ENCODE measurements at regions not wholly inside any gene's neighbourhood (a gene's known extent, or its start where the extent isn't known, plus 50 kb on each side); places are given as distances from the start of the nearest gene placed in this dataset.

DNA sequence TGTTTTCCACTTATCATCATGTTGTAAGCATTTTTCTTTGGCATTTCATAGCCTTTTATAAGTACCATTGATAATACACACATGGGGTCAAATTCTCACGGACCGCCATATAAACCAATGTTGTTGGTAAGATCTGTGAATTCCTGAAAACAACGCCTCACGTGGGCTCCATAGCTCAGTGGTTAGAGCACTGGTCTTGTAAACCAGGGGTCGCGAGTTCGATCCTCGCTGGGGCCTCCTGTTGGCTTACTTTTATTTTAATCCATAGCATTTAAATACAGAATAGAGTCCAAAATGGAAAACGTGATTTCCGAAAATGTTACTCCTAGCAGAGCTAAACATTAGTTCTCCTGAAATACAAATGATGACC lies 83.1 kb downstream of the HHIPL2 start:
- no peak for TF ChIP-seq HOXD13 (CRISPR knock-in tag; IDR thresholded peaks at IDR 0.05; ENCODE audit: borderline replicate concordance)
- TF ChIP-seq, protein P1, sequence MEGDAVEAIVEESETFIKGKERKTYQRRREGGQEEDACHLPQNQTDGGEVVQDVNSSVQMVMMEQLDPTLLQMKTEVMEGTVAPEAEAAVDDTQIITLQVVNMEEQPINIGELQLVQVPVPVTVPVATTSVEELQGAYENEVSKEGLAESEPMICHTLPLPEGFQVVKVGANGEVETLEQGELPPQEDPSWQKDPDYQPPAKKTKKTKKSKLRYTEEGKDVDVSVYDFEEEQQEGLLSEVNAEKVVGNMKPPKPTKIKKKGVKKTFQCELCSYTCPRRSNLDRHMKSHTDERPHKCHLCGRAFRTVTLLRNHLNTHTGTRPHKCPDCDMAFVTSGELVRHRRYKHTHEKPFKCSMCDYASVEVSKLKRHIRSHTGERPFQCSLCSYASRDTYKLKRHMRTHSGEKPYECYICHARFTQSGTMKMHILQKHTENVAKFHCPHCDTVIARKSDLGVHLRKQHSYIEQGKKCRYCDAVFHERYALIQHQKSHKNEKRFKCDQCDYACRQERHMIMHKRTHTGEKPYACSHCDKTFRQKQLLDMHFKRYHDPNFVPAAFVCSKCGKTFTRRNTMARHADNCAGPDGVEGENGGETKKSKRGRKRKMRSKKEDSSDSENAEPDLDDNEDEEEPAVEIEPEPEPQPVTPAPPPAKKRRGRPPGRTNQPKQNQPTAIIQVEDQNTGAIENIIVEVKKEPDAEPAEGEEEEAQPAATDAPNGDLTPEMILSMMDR (tag by site-specific recombination; IDR thresholded peaks at IDR 0.05): no peak
- no peak for TF ChIP-seq ZNF571 (tag by site-specific recombination; IDR thresholded peaks at IDR 0.05)
- TF ChIP-seq, protein P2, sequence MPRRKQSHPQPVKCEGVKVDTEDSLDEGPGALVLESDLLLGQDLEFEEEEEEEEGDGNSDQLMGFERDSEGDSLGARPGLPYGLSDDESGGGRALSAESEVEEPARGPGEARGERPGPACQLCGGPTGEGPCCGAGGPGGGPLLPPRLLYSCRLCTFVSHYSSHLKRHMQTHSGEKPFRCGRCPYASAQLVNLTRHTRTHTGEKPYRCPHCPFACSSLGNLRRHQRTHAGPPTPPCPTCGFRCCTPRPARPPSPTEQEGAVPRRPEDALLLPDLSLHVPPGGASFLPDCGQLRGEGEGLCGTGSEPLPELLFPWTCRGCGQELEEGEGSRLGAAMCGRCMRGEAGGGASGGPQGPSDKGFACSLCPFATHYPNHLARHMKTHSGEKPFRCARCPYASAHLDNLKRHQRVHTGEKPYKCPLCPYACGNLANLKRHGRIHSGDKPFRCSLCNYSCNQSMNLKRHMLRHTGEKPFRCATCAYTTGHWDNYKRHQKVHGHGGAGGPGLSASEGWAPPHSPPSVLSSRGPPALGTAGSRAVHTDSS (tag by site-specific recombination; IDR thresholded peaks at IDR 0.05): peak; percentile 30; the same call in 1 of the 2 replicates
- TF ChIP-seq OSR2 (tag by site-specific recombination; IDR thresholded peaks at IDR 0.05): no peak
- TF ChIP-seq, protein P3, sequence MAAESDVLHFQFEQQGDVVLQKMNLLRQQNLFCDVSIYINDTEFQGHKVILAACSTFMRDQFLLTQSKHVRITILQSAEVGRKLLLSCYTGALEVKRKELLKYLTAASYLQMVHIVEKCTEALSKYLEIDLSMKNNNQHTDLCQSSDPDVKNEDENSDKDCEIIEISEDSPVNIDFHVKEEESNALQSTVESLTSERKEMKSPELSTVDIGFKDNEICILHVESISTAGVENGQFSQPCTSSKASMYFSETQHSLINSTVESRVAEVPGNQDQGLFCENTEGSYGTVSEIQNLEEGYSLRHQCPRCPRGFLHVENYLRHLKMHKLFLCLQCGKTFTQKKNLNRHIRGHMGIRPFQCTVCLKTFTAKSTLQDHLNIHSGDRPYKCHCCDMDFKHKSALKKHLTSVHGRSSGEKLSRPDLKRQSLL (tag by site-specific recombination; IDR thresholded peaks at IDR 0.05): no peak; the same call in 1 of the 2 replicates
- TF ChIP-seq ZNF529 (tag by site-specific recombination; IDR thresholded peaks at IDR 0.05; ENCODE audit: insufficient replicate concordance): no peak
- TF ChIP-seq ZNF138 (tag by site-specific recombination; IDR thresholded peaks at IDR 0.05; ENCODE audit: borderline replicate concordance): no peak
- no peak for TF ChIP-seq ZNF302 (tag by site-specific recombination; IDR thresholded peaks at IDR 0.05; ENCODE audit: low read depth)
- TF ChIP-seq ZNF311 (tag by site-specific recombination; IDR thresholded peaks at IDR 0.05; ENCODE audit: borderline replicate concordance): no peak

All from HEK293 (cell line).